WERI-Rb-1 (cell line): ENCODE measurements at regions not wholly inside any gene's neighbourhood (a gene's known extent, or its start where the extent isn't known, plus 50 kb on each side); places are given as distances from the start of the nearest gene placed in this dataset.

Source experiments
- DNase-seq: peaks from one replicate; pipeline ENCODE4 v3.0.0-alpha.2; 2020
- H3K27ac ChIP-seq: fragments of 250-450 bp; sonication (Bioruptor Pico); 2 replicates; pipeline ENCODE4 v1.5.1; 2020; ENCODE audit warnings: mild to moderate bottlenecking, moderate library complexity
- H3K27me3 ChIP-seq: fragments of 250-450 bp; sonication (Bioruptor Pico); 2 replicates; pipeline ENCODE4 v1.5.1; 2021; ENCODE audit warnings: mild to moderate bottlenecking, low read depth, moderate library complexity; ENCODE audit not compliant: insufficient read depth, severe bottlenecking
- H3K36me3 ChIP-seq: fragments of 250-450 bp; sonication (Bioruptor Pico); 2 replicates; pipeline ENCODE4 v1.5.1; 2020; ENCODE audit warnings: mild to moderate bottlenecking, moderate library complexity
- H3K4me3 ChIP-seq: 2 replicates; pipeline ENCODE4 v1.5.1; 2011; ENCODE audit warnings: low read depth, mild to moderate bottlenecking, control low read depth, low read length
- H3K9me3 ChIP-seq: fragments of 250-450 bp; sonication (Bioruptor Pico); 2 replicates; pipeline ENCODE4 v1.5.1; 2021; ENCODE audit warnings: mild to moderate bottlenecking, moderate library complexity; ENCODE audit not compliant: severe bottlenecking
- TF ChIP-seq, protein P1 (sequence below): IDR thresholded peaks from 2 replicates; pipeline ENCODE4 v1.5.1; 2011; ENCODE audit warnings: low read depth, mild to moderate bottlenecking, control low read depth, inconsistent platforms, low read length

DNA sequence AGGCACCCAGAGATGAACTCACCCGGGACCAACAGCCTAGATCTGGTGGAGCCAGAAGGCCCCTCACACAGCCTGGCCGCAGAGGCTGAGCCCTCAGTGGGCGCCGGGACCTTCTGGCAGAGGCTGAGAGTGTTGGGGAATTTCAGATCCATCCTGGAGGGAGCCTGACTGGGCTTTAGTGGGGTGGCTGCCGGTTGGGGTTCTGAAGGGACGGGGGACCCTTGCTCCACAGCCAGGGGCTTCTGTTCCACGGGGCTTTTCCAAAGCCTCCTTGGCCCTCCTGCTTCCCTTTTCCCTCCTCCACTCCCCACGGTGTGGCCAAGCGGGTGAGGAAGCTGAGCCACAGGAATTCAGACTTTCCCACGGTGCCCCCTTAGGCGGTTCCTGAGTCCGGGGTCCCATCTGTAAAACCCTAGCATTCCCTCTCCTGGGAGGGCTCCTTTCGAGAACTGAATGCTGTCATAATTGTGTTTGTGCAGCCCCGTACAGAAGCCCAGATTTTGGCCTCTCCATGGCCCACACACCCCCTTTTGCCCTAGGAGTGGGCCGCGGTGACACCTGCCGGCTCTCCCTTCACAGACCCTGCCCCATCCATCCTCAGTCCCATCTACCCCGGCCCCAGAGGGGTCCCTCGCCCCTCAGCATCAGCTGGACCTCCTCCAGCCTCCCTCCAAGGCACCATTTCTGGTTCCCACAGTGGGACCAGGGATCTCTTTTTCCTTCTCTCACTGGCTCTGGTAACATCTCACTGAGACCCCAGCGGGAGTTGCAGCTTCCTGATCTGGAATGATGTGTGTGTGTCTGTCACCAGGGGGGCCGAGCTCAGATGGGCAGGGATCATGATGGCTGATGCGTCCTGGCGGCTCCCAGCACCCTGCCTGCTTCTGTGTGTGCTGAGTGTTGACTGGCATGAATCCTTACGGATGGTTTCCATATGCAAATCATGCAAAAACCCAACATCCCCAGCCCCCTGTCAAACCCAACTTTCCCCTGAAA, 1048.4 kb downstream of the TBC1D22A start:
- Histone ChIP-seq H3K27me3 (no peaks in the 10 kb centered on the region), H3K36me3 (no peaks in the 10 kb centered on the region), H3K27ac (no peak overlapping the region), H3K4me3 (no peak overlapping the region), H3K9me3 (no peaks in the 10 kb centered on the region)
- no peak for DNase-seq
- TF ChIP-seq, protein P1, sequence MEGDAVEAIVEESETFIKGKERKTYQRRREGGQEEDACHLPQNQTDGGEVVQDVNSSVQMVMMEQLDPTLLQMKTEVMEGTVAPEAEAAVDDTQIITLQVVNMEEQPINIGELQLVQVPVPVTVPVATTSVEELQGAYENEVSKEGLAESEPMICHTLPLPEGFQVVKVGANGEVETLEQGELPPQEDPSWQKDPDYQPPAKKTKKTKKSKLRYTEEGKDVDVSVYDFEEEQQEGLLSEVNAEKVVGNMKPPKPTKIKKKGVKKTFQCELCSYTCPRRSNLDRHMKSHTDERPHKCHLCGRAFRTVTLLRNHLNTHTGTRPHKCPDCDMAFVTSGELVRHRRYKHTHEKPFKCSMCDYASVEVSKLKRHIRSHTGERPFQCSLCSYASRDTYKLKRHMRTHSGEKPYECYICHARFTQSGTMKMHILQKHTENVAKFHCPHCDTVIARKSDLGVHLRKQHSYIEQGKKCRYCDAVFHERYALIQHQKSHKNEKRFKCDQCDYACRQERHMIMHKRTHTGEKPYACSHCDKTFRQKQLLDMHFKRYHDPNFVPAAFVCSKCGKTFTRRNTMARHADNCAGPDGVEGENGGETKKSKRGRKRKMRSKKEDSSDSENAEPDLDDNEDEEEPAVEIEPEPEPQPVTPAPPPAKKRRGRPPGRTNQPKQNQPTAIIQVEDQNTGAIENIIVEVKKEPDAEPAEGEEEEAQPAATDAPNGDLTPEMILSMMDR: no peak

- no peaks in the 10 kb centered on the region for H3K27me3 ChIP-seq
- TF ChIP-seq, protein P1: no peak
- H3K9me3 ChIP-seq: no peaks in the 10 kb centered on the region
These were observed 1046.6 kb downstream of the TBC1D22A start for GRCh38 chr22:47808886-47809620.

GRCh38 chr22:47808236-47808635, 1045.8 kb downstream of the TBC1D22A start:
- no peaks in the 10 kb centered on the region for H3K9me3 ChIP-seq
- no peak overlapping the region for H3K4me3 ChIP-seq
- H3K27ac ChIP-seq: no peak overlapping the region
- DNase-seq: no peak
- H3K27me3 ChIP-seq: no peaks in the 10 kb centered on the region
- H3K36me3 ChIP-seq: no peaks in the 10 kb centered on the region
- TF ChIP-seq, protein P1: no peak

More at GRCh38 chr22:47808886-47809620, 1046.6 kb downstream of the TBC1D22A start:
- Histone ChIP-seq H3K27ac (no peak overlapping the region), H3K4me3 (no peak overlapping the region), H3K36me3 (no peaks in the 10 kb centered on the region)
- no peak for DNase-seq

- Histone ChIP-seq H3K36me3 (no peaks in the 10 kb centered on the region), H3K27me3 (no peaks in the 10 kb centered on the region), H3K4me3 (no peak overlapping the region), H3K27ac (no peak overlapping the region), H3K9me3 (no peaks in the 10 kb centered on the region)
- DNase-seq: no peak
- TF ChIP-seq, protein P1: no peak
These were observed 1045.1 kb downstream of the TBC1D22A start for GRCh38 chr22:47807506-47807905.

- no peak overlapping the region for H3K4me3 ChIP-seq
- no peak overlapping the region for H3K27ac ChIP-seq
- no peaks in the 10 kb centered on the region for H3K9me3 ChIP-seq
- TF ChIP-seq, protein P1: no peak
- H3K27me3 ChIP-seq: no peaks in the 10 kb centered on the region
- H3K36me3 ChIP-seq: no peaks in the 10 kb centered on the region
- no peak for DNase-seq
These were observed 1044.4 kb downstream of the TBC1D22A start for GRCh38 chr22:47806894-47807293.
